ENCODE measurements at regions not wholly inside any gene's neighbourhood (a gene's known extent, or its start where the extent isn't known, plus 50 kb on each side); places are given as distances from the start of the nearest gene placed in this dataset.

DNA sequence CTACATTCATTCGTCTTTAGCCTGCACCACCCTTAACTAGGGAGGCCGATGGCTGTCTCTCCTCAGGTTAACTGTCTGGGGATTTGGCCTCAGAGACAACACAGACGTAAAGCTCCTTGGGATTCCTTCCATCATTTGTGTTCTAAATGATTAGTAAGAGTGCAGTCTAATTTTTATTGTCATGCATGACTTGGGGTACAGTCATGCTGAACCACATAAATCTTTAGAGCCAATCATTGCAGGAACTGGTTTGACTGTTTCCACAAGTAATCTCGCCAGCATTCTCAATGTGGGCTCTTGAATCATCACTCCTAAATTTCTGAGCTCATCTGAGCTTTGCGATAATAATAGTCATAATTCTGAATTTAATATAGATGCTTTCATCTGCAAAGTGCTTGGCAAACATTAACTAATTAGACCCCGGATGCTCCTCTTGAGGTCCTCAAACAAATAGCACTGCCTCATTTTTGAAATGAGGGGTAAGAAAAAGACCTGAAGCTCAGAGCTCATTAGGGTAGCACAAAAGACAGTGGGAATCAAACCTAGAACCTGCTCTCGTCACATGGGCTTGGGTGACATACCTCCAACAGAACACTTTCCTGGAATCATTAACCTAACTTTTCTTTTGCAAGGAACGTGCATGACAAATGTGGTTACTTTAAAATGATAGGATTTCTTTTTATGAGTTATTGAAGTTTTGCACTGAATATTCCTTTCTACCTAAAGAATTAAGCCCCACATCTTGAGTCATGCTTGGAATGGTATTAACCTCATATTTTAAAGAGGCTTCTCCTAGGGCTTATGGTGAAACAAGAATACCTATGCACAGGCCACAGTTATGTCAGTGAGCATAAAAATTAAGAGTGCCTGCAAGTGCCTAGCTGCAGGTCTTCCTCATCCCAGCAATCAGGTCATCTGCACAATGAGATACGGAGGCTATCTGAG is 118.9 kb upstream of the NRP1 start:
- DNase-seq: no peak

DNA sequence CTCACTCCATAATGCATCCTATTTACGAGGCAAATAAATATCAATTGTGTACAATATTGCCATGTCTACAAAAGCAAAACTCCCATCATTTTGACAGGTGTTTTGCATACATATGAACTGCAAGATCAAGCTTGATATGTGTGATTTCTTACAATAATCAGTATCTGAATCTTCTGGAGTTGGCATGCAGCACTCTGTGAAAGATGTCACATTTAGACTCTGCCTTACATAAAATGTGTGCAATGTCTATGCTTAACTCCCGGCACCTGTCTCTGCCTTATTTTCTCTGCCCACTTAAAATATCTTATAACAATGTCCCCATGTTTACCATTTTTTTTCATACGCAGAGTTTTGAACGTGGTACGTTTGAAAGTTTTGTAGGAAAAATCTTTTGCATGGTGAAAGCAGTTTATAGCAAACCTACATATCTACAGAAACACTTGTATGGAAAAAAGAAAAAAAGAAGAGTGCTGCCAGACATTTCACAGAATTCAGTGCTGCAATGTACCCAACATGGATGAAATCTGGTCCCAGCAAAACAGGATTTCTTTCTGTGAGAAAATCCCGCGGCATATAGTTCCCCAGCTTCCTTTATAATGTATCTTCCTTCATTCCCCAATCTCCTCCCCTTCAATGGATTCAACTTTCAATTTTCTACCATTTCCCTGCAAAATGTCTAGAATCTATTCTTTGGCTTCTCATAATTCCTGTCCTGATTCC is 114.1 kb upstream of the NRP1 start:
- no peak for DNase-seq

DNA sequence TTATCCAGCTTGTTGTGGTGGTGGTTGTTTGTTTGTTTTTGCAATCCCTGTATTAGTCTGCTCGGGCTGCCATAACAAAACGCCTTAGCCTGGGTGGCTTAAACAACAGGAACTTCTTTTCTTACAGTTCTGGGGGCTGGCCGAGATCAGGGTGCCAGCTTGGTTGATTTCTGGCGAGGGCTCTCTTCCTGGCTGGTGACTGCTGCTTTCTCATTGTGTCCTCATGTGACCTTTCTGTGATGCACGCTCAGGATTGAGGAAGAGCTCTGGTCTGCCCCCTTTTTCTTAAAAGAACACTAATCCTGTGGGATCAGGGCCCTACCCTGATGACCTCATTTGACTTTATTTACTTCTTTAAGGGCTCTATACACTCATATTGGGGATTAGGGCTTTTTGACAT is 107.1 kb upstream of the NRP1 start:
- DNase-seq: no peak

DNA sequence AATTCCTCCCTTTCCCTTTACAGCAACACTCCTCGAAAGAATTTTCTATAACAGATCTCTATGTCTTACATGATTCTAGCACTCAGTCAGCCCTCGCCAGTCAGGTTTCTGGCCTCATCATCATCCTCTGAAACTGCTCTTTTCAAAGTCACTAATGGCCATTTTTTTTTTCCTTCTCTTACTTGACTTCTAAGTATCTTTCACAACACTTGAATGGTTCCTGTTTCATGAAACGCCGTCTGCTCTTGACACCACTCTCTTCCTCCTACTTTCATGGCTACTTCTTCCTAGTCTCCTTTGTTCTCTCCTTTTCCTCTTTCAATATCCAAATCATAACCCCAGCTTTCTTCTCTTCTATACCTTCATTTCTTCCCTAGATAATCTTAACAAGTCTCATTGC is 100.5 kb upstream of the NRP1 start:
- no peak for DNase-seq

DNA sequence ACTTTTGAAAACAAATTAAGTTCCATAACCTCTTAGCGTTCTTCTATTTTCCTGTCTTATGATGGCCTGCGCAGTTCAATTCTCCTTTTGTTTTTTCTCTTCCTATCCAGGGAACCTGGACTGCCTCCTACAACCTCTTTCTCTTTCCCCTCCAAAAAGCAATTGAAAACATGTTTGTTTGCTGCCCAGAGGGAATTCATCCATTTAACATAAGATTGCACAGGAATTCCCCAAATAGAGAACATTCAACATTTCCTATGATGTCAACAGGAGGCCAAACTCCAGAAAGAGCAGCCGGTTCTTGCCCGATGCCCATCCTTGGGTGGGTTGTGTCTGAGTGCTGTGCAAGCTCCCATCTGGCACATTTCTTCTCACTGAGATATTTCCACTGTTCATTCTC is 94.2 kb upstream of the NRP1 start:
- DNase-seq: no peak

DNA sequence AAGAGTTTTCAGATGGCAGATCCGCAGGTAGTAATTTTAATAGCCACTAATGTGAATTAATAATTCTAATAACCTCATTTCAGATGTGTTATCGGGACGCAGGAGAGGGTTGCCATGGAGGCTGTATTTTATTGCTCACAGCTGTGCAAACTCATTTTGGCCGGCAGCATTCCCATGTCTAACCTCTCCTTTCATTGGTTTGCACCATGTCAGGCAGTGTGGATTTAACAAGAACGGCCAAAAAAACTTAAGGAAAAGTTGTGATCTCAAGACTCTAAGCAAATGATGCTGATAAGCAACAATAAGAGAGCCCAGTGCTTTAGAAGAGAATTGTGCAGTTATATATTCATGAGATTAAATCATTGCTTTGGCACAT is 88.7 kb upstream of the NRP1 start:
- DNase-seq: no peak

DNA sequence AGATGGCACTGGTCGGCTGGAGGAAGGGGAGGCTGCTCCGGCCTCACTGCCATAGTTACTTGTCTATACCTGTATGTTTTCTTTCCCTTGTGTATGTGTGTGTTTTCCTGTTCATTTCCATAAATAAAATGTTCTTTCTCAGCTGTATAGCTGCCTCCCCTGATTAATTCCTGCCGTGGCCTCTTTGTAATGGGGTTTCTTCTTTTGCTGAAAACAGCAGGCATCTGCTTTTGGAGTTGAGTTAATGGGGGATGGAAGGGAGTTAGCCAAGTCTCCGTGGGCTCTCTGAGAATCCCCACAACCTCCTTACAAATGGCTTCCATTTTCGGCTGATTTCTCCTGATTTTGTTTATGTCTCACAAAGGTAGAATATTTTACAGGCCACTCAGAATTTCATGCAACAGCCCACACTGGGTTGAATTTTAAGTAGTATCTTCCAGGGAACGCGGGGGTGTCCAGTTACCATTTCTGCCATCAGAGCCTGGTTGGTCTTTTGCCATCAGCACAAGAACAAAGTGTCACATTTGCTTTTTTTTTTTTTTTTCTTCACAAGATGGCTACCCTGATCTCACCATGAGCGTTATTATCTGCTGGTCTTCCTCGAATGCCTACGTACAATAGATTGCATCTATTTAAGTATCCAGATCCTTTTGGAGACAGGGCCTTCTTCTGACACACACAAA is 88.1 kb upstream of the NRP1 start:
- DNase-seq: no peak

DNA sequence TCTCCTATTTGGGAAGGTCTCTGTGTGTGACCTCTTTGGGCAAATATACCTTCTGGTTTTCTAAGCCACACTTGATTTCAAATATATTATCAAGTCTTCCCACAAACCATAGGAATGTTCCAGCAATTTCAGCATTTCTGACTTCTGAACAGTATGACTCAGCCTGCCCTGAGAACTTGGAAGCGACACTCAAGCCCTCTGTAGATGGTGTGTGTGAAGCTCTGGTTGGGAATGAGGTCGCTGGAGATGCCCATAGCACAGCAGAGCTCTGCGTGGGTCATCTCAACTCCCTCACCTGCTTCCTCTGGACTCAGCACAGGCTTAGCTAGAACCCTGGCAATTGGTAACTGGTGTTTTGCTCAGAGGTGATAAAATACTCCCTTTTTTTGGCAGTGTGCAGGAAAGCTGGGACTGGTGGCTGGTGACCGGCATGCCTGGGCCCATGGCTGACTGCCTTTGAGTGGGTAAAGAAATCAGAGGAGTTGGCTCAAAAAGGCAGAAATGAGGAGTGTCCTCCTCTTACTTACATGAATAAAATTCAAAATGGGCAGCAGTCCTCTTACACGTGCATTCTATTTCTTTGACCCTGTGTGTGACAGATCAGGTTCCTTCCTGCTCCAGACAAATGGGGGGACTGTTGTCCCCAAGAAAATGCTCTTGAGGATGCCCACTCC is 87.5 kb upstream of the NRP1 start:
- no peak for DNase-seq

DNA sequence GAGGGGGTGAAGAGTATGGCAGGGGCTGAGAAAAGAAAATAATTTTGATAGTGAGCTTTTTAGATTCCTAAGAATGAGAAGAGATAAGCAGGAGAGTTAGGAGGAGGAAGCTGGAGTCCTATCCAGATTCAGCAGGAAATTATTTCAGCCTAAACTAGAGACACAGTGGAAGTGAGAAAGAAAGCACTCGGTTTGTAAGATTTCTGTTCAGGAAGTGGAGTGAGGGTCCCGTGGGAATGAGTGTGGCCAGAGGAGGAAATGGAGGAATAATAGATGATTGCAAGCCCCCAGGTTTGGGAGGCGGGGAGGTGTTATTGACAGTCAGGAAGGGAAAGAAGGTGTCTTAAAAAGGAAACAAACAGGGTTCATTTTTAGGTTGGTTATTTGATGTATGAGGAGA is 84.8 kb upstream of the NRP1 start:
- no peak for DNase-seq

DNA sequence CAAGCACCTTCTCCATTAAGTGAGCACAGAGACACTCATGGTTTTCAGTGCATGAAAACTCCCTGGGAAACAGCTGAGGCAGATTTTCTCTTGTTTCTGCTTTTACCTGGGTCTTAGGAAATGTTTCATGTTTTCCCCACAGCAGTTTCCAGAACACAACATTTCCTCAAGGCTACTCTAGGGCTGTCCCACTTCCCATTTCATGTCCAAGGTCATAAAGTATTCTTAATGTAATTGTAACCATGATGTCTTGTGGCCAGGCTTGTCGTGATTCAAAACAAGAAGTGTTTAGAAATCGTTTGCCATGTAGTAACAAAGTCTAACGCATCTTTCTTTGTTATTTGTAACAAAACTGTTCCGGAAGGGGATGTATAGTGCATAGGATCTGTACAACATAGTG is 83.8 kb upstream of the NRP1 start:
- DNase-seq: no peak

DNA sequence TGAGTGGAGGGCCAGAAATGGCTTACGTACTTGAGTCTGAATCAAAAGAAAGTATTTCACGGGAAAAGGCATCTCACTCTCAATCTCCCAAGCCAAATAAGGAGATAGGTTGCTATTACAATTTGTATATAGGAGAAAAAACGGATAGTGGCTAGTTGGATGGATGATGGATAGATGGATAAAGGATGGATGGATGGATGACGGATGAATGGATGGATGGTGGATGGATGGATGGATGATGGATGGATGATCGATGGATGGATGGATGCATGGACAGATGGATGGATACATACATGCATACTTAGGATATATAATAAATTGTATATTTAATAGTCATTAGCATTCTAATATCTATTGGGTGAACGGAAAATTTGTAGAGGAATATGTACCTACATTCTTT is 82.2 kb upstream of the NRP1 start:
- no peak for DNase-seq

DNA sequence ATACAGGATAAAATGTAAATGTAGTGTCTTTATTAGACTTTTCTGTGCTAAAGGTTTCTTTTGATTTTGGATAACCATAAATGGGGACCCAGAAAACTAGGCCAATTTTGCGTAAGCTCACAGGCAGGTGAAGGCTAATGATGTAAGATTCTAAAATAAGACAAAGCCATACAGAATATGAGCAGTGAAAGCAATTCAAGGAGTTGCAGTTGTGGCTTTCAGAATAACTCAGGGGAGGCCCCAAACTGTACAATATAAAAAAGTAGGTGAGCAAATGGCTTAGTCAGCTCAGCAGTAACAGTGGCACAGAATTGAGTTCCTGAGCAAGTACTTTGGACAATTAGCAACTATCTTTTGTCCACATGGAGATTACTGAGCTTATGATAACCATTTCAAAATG is 81.7 kb upstream of the NRP1 start:
- DNase-seq: no peak

DNA sequence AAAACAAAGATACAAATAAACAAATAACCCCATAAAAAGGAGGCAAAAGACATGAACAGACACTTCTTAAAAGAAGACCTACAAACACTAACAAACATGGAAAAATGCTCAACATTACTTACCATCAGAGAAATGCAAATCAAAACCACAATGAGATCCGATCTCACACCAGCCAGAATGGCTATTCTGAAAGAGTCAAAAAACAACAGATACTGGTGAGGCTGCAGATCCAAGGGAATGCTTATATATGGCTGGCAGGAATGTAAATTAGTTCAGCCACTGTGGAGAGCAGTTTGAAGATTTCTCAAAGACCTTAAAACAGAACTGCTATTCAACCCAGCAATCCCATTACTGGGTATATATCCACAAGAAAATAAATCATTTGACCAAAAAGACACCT is 80.4 kb upstream of the NRP1 start:
- DNase-seq: no peak

DNA sequence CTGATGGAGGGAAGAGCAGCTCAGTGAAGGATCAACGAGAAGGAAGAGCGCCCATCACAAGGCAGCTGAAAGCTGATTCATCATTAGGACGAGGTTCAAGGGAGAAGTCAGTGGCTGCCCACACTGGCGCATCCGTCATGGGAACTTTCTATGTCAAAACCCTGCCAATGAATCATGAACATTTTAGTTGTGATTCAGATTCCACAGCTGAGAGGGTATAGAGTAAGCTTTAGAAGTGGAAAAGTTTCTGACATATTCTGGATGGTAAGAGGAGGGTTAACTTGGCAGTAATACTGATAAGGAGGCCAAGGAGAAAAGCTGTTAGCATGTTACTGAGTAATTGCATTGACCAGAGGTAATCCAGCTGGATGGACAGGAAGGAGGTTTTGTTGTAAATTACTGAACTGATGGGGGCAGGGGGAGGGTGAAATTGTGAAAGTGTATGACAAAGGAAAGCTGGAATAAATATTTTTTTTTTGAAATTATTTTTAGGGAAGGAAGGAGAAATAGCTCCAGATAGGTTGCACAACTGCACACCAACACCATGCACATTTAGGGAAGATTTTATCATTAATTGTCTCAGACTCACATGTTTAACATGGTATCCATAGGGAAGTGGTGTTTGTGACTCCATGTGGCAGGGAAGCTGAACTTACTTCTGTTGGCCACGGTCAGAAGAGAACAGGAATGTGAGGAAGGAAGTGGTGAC is 78.3 kb upstream of the NRP1 start:
- DNase-seq: no peak

DNA sequence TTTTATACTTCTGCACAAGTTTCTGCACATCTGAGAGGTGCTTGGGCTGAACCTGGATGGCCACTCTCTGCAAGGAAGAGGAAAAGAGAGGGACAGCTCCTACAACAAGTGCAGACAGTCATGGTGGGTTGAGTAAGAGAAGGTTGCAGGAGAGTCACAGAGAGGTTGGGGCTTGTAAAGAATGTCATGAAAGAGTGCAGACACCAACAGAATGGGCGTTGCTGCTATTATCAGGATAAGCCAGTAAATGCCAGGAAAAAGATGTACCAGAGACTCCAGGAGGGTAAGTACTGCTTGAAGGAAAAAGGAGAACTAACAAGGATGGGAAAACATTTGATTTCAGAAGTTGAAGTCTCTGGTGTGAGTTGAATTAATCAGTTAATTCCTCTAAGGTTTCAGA is 77.8 kb upstream of the NRP1 start:
- DNase-seq: no peak

DNA sequence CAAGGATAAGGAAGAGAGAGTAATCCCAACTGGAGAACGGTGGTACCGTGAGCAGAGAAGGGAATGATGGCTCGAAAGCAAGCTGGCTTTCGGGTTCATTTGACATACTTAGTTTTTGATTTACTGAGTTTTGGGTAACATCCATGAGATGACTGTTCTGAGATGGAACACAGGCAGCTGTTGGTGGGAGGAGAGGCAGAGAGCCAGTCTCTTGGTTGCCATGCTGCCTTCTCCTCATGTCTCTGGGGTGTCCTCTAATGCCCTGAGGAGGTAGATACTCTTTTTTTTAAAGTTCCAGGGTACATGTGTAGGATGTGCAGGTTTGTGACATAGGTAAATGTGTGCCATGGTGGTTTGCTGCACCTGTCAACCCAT is 76.4 kb upstream of the NRP1 start:
- DNase-seq: no peak

DNA sequence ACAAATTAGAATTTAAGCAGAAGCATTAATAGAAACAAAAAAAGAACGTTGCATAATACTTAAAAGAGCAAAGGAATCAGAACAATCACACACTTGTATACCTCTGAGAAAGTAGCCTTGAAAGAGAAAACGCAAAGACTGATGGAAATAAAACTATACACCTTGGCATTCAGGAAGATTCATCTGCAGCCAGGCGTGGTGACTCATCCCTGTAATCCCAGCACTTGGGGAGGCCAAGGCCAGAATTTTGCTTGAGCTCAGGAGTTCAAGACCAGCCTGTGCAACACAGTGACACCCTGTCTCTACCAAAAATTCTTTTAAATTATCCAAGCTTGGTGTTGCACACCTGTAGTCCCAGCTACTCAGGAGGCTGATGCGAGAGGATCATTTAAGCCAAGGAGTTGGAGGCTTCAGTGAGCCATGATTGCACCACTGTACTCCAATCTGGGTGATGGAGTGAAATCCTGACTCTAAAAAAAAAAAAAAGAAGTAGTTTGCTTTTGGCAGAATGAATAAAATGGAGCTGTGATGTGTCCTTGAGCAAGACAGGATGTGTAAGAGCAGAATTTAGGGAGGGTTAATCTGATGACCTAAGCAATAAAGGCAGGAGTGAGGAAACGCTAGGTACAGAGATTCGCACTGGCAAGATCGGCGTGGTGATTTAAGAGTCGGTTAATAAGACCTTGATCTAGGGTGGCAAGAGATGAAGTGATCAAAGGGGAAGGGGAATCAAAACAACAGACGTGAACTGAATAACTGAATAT is 75.8 kb upstream of the NRP1 start:
- DNase-seq: no peak

DNA sequence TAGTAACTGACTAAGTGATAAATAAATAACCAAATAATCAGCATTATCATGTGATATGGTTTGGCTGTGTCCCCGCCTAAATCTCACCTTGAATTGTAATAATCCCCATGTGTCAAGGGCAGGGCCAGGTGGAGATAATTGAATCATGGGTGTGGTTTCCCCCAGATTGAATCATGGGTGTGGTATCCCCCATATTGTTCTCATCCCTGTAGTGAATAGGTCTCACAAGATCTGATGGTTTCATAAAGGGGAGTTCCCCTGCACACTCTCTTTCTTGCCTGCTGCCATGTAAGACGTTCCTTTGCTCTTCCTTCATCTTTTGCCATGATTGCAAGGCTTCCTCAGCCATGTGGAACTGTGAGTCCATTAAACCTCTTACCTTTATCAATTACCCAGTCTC is 72.1 kb upstream of the NRP1 start:
- DNase-seq: no peak

DNA sequence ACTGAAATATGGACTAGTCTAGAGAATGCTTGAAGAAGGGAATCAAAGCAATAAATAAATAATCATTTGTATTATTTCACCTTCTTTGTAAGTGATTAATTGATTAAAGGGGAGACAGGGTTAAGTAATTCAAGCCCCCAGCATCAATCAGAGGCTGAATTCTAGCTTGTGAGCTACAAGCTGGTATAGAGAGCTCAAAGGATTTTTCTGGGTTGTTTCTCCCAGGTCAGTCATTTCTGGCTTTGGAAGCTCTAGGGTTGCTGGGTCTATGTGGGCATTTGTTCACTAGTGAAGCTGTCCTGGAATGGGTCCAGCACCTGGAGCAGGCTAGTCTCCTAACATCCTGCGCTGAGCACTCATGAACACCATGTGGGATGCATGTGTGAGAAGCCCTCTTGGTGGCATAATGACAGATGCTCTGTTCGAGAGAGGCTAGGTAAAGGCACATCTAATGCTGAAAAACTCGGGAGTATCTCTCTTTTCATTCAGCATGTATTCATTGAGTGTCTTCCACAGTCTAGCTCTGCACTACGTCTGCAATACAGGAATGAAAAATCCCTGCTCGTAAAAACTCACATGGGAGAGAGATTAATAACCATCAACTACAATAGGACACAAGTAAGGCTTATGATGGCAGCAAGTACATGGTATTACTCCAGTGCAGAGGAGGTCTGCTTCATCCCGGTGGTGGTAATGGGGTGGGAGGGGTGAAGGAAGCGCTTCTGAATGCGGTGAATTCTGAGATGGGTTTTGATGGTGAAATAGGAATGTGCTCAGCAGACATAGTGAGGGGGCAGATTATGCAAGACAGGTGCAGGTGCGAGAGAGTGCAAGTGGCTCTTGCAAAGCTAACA is 68.0 kb upstream of the NRP1 start:
- DNase-seq: no peak

DNA sequence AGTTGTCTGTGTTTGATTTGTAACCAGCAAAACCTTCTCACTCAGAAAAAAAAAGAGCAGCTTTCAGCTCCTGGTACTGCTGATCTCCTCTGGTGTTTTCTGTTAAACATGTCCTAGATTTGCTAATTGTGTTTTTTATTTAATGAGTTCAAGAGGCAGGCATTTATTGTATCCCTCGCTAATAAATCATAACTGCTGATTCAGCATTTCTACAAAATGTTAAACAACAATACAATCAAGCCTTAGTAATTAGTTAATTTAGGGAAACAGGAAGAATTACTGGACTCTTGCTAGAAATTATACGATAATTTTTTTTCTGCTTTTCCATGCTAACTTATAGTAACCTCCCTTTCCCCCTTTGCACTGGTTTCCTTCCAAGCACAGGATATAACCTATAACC is 66.8 kb upstream of the NRP1 start:
- no peak for DNase-seq

DNA sequence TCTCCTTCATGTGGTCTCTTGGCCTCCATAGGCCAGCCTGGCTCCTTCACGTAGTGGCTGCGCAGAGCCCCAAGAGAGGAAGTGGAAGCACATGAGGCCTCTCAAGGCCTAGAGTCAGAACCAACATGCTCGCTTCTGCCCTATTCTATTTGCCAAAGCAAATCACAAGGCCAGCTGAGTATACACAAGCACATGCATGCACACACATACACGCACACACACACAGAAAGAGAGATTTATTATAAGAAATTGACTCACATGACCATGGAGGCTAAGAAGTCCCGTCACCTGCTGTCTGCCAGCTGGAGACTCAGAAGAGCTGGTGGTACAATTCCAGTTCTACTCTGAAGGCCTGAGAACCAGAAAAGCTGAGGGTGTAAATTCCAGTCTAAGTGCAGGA is 64.3 kb upstream of the NRP1 start:
- no peak for DNase-seq

Data from activated gamma-delta T cell (primary cell).